ENCODE measurements at regions not wholly inside any gene's neighbourhood (a gene's known extent, or its start where the extent isn't known, plus 50 kb on each side); places are given as distances from the start of the nearest gene placed in this dataset.

DNA sequence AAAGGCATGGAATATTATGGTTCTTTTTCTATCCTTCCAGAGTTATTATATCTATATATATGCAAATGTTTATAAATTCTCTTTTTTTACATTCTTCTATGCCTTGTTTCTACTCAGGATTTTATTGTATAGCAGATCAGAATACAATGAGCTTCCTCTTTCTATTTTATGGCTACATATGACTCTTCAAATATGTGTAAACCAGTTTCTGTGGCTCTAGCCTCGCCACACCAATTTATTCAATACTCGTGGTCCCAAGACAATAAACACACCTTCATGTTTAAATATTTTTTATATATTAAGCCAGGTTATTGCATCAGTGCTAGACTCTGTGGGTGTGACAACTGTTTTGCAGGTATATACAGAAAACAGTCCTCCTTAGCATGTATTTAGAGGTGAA, 237.5 kb upstream of the MKLN1 start:
- no peak for DNase-seq

DNA sequence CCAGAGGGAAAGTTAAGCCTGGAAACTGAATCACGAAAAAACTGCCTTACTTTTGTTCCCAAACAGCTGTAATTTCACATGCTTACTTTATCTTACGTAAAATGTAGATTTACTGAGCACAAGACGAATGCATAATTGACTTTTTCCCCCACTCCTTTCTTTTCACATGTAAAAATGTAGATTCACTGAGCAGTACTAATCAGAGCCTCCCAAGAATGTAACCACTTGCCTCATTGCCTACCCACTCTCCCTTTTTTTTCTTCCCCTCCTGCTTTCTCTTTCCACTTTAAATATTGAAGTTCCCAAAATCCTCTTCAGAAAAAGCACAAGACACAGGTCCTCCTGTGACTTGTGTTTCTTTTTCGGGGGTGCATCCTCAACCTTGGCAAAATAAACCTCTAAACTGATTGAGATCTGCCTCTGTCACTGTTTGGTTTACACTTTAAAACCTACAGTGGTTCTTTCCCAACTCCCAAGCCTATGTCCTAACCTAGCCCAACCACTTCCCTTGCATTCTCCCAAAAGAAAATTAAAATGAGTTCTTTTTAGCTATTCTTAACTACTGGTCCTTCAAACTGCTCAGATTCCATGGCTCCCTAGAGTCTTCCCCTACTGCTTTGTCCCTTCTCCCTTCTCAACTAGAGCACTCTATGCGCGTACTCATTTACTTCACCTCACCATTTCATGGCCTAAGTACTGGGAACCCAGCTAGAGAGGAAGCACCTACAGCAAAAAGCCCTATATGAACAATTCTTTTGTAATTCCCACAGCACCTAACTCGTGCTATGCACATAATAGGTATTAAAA, 236.6 kb upstream of the MKLN1 start:
- DNase-seq = no peak

DNA sequence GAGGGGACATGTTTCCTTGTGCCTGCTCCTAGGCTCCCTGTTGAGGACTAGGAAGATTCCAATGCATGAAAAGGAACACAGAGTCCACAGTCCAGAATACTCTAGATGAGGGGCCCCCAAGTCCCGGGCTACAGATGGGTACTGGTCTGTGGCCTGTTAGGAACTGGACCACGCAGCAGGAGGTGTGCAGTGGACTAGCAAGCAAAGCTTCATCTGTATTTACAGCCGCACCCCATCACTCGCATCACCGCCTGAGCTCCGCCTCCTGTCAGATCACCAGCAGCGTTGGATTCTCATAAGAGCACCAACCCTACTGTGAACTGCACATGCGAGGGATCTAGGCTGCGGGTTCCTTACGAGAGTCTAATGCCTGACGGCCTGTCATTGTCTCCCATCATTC, 233.0 kb upstream of the MKLN1 start:
- DNase-seq = no peak

DNA sequence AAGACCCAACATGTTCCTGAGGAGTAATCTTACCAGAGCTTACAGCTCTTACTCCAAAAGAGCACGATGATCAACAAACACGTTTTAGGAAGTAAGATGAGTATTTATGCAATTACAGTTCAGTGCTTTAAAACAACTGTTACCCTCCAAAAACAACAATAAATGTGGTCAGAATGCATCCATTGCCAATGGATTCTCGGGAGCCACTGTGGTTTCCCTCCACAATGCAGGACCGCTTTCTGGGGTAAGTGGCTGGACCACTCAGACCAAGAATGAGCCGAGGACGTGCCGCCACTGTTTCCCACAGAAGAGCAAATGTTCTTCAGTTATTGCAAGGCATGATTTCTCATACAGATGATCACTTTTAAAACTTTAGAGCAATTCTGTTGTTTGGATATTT, 232.3 kb upstream of the MKLN1 start:
- no peak for DNase-seq

DNA sequence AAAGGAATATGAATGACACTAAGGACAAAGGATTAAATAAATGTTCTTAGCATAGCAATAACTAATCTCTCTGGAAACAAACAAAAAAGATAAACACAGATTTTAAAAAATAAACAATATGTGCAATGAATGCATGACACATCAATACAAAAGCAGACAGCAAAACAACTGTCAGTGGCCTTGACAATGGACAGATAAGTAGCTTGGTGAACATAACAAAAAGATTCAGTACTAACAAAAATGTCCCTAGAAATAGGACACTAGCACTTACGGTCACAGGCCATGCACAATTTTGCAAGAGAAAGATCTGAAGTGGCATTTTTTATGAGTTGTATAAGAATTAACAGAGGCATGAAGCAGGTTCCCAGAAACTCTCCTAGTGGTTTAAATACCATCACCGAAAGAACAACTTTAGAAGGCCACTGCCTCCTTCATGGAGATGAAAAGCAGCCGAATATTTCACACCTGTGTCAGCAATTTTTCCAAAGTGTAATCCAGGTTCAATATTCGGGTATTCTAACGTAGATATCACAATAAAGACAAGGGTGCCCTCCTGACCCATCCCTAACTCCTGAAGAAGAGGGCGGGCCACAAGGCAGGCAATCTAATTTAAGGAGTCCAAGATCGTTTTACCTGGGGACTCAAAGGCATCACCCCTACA, 231.3 kb upstream of the MKLN1 start:
- no peak for DNase-seq

DNA sequence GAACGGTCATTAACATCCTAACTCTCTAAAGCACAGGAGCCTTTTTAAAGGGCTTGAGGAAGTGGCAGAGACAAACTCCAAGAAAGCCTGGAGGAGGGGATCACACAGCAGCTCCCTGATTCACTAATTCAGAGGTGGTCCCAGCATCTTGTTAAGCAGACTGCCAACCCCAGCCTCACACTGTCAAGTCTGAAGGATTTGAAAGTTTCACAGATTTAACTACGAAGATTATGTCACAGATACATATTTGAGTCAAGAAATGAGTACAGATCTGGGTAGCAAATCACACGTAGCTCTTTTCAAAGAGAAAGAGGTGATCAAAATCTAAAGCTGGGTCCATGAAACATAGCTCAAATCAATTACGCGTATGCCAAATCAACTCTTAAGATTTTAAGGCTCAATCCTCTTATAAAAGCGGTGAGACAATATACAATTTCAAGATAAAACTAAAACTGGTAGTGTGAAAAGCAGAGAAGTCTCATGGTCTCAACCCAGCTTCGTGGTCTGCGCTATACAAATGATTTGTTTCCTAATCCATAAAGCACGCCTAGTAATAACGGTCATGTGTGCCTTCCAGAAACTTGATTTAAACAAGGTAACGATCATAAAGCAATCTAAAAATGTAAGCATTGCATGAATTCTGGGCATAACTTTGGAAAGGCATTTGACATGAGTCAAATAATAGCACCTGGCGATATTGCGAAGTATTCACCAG, 229.9 kb upstream of the MKLN1 start:
- DNase-seq = peak; percentile 65

DNA sequence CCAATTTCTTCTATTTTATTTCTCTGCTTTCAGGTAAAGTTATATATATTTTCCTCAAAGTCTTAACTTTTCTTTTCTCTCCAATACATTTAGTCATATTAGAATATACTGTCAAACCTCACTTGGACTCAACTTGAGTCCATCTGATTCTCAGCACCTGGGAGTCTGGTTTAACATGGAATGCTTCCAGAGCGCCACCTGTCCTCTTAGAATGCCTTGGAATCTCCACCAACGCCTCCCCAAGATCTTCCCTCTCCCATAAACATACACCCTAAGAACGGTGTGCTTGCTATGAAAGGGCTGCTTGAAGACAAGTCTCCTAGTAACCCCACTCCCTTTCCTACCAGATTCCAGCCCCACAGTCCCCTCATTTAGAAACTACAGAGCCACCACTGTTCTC, 229.1 kb upstream of the MKLN1 start:
- DNase-seq = no peak

DNA sequence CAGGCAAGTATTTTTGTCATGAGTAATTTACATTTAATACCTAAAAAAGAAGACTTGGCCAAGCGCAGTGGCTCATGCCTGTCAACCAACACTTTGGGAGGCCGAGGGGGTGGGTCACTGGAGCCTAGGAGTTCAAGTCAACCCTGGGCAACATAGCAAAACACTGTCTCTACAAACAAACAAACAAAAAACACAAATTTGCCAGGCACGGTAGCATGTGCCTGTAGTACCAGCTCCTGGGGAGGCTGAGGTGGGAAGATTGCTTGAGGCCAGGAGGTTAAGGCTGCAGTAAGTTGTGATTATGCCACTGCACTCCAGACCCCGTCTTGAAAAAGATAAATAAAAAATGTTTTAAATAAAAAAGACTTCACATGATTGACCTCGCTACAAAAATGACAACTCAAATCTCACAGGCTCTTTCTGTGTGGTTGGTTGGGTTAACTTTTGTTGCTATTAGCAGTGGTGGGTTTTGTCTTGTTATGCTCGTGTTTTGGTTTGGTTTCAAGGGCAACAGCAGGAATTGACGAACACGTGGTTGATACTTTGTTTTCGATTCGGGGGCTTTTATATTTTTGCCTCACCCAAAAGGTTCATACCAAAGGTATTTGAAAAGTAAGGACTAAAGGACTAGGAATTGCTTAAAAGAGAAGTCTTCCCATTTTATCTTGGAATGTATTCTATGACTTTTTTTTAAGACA, 227.2 kb upstream of the MKLN1 start:
- peak; percentile 36 for DNase-seq

DNA sequence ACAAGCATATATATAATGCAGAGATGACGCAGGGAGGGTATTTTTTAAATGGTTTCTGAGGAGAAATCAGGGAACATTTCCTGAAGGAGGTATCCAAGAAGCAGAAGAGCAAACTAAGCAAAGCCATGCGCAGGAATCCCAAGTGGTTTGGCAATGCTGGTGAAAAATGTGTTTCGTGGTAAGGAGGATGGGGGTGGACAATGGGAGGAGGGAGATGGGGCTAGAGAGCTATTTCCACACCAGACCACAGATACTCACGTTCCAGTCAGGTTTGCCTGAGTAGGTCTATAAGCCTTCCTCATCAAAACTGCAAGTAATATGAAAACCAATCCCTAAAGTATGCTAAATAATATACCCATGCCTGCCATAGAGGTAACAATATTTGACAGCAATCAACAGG, 223.7 kb upstream of the MKLN1 start:
- DNase-seq = no peak

DNA sequence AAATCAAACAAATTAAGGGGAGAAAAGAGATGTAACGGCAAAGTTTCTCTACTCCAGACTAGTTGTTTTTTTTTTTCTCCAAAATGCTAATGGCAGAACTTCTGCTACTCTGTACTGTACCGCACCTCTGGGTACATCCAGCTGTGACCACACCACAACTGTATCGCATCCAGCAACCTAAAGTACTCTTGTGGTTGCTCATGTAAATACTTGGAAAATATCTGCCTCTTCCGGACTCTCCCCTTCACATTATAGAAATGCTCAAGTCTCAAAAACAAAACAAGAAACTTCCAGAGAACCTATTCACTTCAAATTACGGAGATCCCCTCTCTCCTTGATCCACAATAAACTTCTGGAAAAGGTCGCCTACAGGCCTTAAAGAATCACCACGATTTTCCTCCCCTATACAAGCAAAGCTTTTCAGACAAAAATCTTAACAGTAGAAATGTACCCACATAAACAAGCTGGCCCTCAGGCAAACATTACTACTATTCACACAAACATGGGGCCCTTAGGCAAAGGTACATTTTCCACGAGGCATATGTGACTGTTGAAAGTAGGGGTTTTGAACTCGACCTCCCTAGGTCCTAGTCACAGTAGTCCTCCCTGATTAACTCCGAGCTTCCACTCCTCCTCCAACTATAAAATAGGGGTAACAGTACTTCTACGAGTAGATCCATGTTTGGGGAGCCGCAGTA, 222.9 kb upstream of the MKLN1 start:
- DNase-seq = no peak

DNA sequence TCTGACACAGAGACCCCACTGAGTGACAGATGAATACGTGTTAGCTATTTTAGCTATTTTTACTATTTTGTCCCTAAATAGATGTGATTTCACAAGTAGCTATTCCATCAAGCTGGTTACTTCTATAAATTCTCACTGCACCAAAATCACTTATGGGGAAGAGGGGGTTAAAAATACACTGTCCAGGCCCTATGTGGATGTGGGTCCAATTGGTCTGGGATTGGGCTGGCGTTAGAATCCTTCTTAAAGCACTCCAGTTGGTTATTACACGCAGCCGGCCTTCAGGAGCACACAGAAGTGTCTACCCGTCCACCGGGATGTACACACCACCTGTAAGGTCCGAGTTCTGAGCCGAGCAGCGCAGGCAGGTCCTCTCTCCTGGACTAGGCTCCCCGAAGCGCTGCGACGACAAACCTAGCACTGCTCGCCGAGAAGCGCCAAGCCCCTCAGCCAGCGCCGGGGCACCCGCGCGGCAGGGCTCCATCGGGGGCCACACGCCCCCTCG, 222.3 kb upstream of the MKLN1 start:
- DNase-seq = no peak

DNA sequence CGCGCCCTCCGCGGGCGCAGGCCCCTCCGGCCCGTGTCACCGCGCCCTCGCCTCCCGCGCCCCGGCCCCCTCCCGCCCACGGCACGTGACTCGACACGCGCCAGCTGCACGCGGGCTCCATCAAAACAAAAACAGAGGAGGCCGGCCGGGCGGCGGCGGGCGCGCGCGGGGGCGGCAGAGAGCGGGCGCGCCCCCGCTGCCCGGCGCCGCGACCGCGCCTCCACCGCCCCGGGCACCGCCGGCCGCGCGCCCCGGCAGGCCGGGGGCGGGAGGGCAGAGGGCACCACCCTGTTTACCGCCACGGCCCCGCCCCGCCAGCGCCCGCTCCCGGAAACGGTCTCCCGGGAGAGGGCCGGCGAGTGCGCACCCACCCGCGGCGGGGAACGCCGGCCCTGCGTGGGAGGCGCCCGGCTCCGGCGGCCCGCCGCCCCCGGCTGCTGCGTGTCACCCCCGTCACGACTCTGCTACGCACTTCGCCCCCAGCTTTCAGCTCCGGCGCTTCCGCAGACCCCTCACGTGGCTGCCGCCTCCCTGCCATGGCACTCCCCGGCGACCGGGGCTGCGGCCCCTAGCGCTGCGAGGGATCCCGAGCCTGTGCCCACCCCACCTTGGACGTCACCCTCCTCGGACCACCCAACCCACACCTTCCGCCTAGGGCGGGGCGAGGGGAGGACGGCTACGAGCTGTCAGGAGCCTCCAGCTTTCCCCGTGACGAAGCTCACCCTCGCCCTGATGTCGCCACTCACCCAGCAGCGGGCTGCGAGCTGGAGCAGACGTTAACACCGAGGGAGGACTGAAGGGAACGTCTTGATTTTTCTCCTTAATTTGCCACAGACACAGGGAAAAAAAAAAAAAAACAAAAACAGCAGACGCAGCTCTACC, 221.6 kb upstream of the MKLN1 start:
- peak; percentile 79 for DNase-seq

DNA sequence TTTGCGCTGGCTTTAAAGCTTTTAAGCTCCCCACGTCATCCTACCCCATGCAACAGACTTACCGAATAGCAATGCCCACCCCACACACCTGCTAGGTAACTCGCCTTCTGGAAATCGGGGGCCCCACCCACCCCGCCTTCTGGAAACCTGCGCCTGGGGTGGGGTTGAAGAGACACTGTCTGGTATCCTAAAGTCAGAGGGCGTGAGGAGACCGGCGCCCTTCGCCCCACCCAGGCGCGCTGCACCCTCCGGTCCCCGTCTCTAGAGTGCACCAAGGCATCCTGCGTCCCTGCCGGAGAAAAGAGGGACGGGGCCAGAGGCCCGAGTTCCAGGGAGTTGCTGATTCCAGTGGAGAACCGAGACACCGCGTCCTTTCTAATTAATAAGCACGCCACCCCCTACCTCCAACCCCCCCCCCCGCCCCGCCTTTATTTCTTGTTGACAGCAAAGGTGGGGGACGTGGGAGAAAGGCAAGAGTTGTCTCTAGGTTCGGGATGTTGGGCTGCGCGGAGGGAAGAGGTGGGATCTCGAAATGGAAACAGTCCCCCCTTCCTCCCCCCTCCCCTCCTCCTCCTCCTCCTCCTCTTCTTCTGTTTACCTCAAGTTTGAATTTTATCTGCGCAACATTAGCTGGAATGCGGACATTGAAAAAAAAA, 220.9 kb upstream of the MKLN1 start:
- DNase-seq = peak; percentile 48

DNA sequence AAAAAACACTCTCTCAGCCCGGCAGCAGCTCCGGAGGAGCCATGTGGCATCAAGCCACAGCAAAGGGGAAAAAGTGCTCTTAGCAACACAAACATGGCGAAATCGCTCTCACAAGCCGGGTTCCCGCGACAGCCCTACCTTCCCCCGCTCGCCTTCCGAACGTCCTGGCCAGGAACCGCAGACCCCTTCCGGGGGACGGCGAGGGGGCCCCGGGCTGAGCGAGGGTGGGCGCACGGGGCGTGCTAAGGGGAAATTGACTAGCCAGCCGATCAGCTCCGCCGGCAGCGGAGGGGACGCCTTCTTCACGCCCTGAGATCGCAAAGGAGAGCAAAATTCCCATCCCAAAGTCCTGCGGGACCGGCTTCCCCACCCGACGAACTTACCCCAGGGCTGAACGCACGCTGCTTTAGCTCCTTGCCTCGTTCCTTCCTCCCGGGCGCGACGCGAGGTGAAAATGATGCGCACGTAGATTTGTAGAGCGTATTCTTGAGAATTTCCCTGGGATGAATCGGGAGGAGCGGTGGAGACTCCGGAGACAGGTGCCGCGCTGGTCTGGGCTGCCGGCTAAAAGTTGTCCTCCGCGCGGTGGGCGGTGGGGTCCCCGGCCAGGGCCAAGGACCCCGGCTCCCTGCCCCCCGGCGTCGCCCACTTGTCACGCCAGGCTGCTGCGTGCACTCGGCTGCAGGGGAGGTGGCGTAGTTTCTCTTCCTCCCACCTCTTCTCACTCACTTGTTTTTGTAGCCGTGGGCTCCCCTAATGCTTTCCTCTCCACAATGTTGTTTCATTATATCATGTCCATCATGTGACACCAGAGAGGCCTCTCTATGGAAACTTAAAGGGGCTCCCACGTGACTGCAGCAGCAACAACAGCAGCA, 220.1 kb upstream of the MKLN1 start:
- DNase-seq = peak; percentile 88

DNA sequence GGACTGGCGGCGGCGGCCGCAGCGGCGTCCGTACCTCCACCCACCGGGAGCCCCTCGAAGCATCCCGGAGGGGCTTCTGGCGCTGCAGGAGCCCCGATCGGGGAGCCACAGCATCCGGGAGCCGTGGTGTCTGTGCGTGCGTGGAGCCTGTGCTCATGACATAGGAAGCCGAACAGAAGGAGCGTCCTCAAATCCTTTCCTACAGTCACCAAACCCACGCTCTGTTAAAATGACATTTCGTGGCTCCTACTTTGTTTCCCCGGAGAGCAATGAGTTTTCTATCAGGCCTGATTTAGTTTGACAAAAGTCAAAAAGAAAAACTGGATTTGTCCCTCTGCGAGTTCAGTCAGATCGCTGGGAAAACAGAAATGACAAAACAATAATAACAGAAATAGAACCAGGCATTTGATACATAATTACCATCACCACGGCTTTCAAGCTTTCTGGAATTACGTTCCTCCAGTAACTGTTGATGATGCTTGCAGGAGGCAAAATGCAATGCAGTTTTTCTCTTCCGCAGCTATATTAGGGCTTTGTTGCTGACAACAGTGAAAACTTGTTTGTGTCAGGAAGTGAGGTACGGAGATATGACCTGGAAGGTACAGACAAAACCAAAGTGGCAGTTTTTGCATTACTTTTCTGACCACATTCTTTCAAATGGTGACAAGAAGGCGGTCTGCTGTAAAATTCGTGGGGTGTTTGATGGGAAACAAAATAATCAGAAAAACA, 219.3 kb upstream of the MKLN1 start:
- peak; percentile 90 for DNase-seq

DNA sequence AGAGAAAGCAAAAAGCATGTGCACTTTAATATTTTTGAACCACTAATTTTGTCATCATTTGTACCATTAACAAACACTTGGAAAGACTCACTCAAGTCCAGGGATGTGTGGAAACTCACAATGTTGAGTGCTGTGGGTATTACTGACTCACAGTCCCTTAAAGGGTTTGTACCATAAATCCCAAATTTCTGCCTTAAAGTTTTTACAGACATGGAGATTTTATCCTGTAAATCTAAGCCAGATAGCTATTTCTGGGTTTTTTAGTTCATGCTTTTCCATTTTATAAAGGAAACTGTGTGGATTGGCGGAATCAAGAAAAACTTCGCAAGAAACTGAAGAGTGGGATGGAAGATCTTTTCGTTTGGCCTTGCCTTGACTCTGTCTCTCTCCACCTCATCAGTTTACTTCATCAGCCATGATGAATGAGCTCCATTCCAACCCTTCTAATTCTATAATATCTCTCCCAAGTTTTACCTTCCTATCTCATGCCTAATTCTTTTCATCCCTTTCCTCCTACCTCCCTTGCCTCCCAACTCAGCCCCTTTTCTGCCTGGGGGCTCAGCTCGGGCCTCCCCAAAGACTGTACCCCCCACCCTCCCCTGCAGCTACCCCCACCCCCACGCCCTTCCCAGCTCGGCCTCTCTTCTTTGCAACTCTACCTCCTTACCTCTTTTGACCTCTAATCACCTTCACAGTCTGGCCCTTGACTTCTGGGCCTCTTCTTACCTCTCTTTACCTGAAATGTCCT, 218.5 kb upstream of the MKLN1 start:
- DNase-seq = no peak

DNA sequence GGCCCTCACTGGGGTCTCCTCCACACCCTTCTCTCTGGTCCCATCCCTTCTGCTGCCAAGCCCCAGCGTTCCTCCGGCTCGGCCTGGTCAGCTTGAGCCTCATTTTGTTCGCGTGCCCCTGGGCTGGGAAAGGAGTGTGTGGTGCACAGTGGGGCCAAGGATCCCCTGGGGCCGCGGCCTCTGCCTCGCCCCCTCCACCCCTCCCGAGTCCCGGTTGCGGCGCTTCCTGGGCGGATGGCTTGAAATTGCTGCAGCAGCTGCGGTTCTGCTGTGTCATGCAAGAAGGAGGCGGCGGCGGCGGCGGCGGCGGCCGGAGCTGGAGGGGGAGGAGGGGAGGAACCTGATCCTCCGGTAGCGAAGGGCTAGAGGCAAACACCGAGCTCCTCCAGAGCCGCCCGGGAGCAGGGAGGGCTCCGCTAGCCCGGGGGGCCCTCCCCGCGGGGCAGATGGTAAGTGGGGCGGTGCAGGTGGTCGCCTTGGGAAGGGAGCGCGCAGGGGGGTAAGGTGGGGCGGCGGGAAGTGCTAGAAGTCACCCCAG, 217.8 kb upstream of the MKLN1 start:
- peak; percentile 87 for DNase-seq
